ENCODE measurements at regions not wholly inside any gene's neighbourhood (a gene's known extent, or its start where the extent isn't known, plus 50 kb on each side); places are given as distances from the start of the nearest gene placed in this dataset.

GRCh38 chr1:163672976-163673758, 351.4 kb downstream of the NUF2 start:
- no peak for DNase-seq (ENCODE audit: low read depth, low spot score)
- intact Hi-C loops (cut with micrococcal nuclease) (no loop called here), dilution Hi-C loops (cut with MboI; ENCODE audit: extremely low pct_ligation_motif_present, low sequenced_read_pairs) (no loop called here)
- no peak overlapping the region for H3K9ac ChIP-seq (replicated peaks; ENCODE audit: extremely low read depth, insufficient read depth, low read length)
- no peaks in the 10 kb centered on the region for H3K9me3 ChIP-seq (replicated peaks; ENCODE audit: control insufficient read depth, insufficient read depth, low read length)
- H3K36me3 ChIP-seq (ENCODE audit: control insufficient read depth in 2 of 2, extremely low read depth in 1 of 2, insufficient read depth in 2 of 2, low read length in 2 of 2): no peaks in the 10 kb centered on the region
- H3K4me1 ChIP-seq (ENCODE audit: control insufficient read depth, extremely low read depth, insufficient read depth, low read length): no peaks in the 10 kb centered on the region
- H2AFZ ChIP-seq (ENCODE audit: low read depth, low read length): no peak overlapping the region
- CTCF ChIA-PET: no interaction called here
- no peaks in the 10 kb centered on the region for H3K9me1 ChIP-seq (replicated peaks; ENCODE audit: control insufficient read depth, extremely low read depth, insufficient read depth, low read length)
- H3K4me3 ChIP-seq (replicated peaks in 1 of 3; ENCODE audit: insufficient read depth in 1 of 3, low read depth in 1 of 3, low read length in 3 of 3): no peak overlapping the region
- no peaks in the 10 kb centered on the region for H4K20me1 ChIP-seq (replicated peaks; ENCODE audit: control insufficient read depth, extremely low read depth, insufficient read depth, low read length)
- BruUV-seq (replicated peaks): no TSS peak
- H3K4me2 ChIP-seq (ENCODE audit: insufficient read depth, low read length): no peak overlapping the region
- POLR2A ChIA-PET: no interaction called here
- H3K27me3 ChIP-seq (ENCODE audit: control insufficient read depth in 2 of 2, insufficient read depth in 2 of 2, low read length in 2 of 2): no peaks in the 10 kb centered on the region
- H3K79me2 ChIP-seq (ENCODE audit: control insufficient read depth, insufficient read depth, low read length): no peaks in the 10 kb centered on the region
- H3K27ac ChIP-seq (ENCODE audit: insufficient read depth, low read depth, low read length): no peak overlapping the region
- TF ChIP-seq GATA2 (IDR thresholded peaks at IDR 0.05; ENCODE audit: insufficient read depth, insufficient read length, low read depth, low read length): no peak
- TF ChIP-seq CTCF (IDR thresholded peaks at IDR 0.05; ENCODE audit: extremely low read depth in 1 of 2, insufficient read depth in 1 of 2, low read depth in 1 of 2, low read length in 2 of 2): no peak
- TF ChIP-seq EZH2 (IDR thresholded peaks at IDR 0.05; ENCODE audit: borderline replicate concordance, low read depth, low read length, severe bottlenecking): no peak
- no peak for FAIRE-seq

- BruUV-seq (replicated peaks): no TSS peak
- no peak overlapping the region for H3K4me2 ChIP-seq (ENCODE audit: insufficient read depth, low read length)
- H3K9me3 ChIP-seq (replicated peaks; ENCODE audit: control insufficient read depth, insufficient read depth, low read length): no peaks in the 10 kb centered on the region
- dilution Hi-C loops (cut with MboI; ENCODE audit: extremely low pct_ligation_motif_present, low sequenced_read_pairs) (no loop called here), intact Hi-C loops (cut with micrococcal nuclease) (no loop called here)
- H3K4me3 ChIP-seq (replicated peaks in 1 of 3; ENCODE audit: insufficient read depth in 1 of 3, low read depth in 1 of 3, low read length in 3 of 3): no peak overlapping the region
- H3K79me2 ChIP-seq (ENCODE audit: control insufficient read depth, insufficient read depth, low read length): no peaks in the 10 kb centered on the region
- H2AFZ ChIP-seq (ENCODE audit: low read depth, low read length): no peak overlapping the region
- no peaks in the 10 kb centered on the region for H3K9me1 ChIP-seq (replicated peaks; ENCODE audit: control insufficient read depth, extremely low read depth, insufficient read depth, low read length)
- H3K27ac ChIP-seq (ENCODE audit: insufficient read depth, low read depth, low read length): no peak overlapping the region
- H3K9ac ChIP-seq (replicated peaks; ENCODE audit: extremely low read depth, insufficient read depth, low read length): no peak overlapping the region
- no peaks in the 10 kb centered on the region for H3K36me3 ChIP-seq (ENCODE audit: control insufficient read depth in 2 of 2, extremely low read depth in 1 of 2, insufficient read depth in 2 of 2, low read length in 2 of 2)
- H4K20me1 ChIP-seq (replicated peaks; ENCODE audit: control insufficient read depth, extremely low read depth, insufficient read depth, low read length): no peaks in the 10 kb centered on the region
- POLR2A ChIA-PET: no interaction called here
- H3K27me3 ChIP-seq (ENCODE audit: control insufficient read depth in 2 of 2, insufficient read depth in 2 of 2, low read length in 2 of 2): no peaks in the 10 kb centered on the region
- TF ChIP-seq MAX (IDR thresholded peaks at IDR 0.05; ENCODE audit: insufficient read depth, insufficient read length) (no peak), GATA2 (IDR thresholded peaks at IDR 0.05; ENCODE audit: insufficient read depth, insufficient read length, low read depth, low read length) (no peak), POLR2A (IDR thresholded peaks at IDR 0.05; ENCODE audit: low read depth, low read length) (no peak), MYC (IDR thresholded peaks at IDR 0.05; ENCODE audit: low read depth, low read length) (no peak), EZH2 (IDR thresholded peaks at IDR 0.05; ENCODE audit: borderline replicate concordance, low read depth, low read length, severe bottlenecking) (no peak), CTCF (IDR thresholded peaks at IDR 0.05; ENCODE audit: extremely low read depth in 1 of 2, insufficient read depth in 1 of 2, low read depth in 1 of 2, low read length in 2 of 2) (no peak), FOS (IDR thresholded peaks at IDR 0.05; ENCODE audit: borderline replicate concordance, insufficient read depth, low read length) (no peak), JUN (IDR thresholded peaks at IDR 0.05; ENCODE audit: borderline replicate concordance, insufficient read depth, insufficient read length, low read depth) (no peak), POLR2AphosphoS5 (IDR thresholded peaks at IDR 0.05; ENCODE audit: insufficient read depth, low read depth, low read length) (no peak)
- CTCF ChIA-PET: no interaction called here
- H3K4me1 ChIP-seq (ENCODE audit: control insufficient read depth, extremely low read depth, insufficient read depth, low read length): no peaks in the 10 kb centered on the region
- FAIRE-seq: no peak
- DNase-seq (ENCODE audit: low read depth, low spot score): no peak
Observed at GRCh38 chr1:163673759-163674151, 352.0 kb downstream of the NUF2 start.
